ENCODE measurements at regions not wholly inside any gene's neighbourhood (a gene's known extent, or its start where the extent isn't known, plus 50 kb on each side); places are given as distances from the start of the nearest gene placed in this dataset.
"Not testable (repeated sequence)": the region's sequence is repeated elsewhere in the genome, so short reads cannot be mapped to it uniquely, and the experiment has no call there.

DNA sequence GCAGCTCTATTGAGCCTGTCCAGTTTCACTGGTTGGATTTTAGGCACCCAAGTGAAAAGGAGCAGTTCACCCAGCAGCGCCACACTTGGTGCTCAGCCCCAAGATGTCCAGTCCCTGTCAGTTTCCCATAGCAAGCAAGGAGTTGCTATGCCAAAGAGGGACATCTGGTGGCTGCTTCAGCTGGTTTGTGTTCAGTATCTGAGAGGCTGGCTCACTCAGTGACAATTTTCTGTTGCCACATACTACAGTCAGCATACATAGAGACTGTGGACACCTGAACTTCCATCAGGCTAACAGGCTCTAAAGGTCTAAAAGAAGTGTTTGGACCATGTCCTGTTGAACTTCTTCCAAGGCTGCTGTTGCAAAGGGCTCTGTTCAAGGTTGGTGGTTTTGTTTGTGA is 453.9 kb downstream of the RPIA start:
- TF ChIP-seq, protein P1, sequence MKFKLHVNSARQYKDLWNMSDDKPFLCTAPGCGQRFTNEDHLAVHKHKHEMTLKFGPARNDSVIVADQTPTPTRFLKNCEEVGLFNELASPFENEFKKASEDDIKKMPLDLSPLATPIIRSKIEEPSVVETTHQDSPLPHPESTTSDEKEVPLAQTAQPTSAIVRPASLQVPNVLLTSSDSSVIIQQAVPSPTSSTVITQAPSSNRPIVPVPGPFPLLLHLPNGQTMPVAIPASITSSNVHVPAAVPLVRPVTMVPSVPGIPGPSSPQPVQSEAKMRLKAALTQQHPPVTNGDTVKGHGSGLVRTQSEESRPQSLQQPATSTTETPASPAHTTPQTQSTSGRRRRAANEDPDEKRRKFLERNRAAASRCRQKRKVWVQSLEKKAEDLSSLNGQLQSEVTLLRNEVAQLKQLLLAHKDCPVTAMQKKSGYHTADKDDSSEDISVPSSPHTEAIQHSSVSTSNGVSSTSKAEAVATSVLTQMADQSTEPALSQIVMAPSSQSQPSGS (CRISPR knock-in tag; IDR thresholded peaks at IDR 0.05; ENCODE audit: borderline replicate concordance, low read depth) = not testable (repeated sequence)
- TF ChIP-seq, protein P2, sequence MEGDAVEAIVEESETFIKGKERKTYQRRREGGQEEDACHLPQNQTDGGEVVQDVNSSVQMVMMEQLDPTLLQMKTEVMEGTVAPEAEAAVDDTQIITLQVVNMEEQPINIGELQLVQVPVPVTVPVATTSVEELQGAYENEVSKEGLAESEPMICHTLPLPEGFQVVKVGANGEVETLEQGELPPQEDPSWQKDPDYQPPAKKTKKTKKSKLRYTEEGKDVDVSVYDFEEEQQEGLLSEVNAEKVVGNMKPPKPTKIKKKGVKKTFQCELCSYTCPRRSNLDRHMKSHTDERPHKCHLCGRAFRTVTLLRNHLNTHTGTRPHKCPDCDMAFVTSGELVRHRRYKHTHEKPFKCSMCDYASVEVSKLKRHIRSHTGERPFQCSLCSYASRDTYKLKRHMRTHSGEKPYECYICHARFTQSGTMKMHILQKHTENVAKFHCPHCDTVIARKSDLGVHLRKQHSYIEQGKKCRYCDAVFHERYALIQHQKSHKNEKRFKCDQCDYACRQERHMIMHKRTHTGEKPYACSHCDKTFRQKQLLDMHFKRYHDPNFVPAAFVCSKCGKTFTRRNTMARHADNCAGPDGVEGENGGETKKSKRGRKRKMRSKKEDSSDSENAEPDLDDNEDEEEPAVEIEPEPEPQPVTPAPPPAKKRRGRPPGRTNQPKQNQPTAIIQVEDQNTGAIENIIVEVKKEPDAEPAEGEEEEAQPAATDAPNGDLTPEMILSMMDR (IDR thresholded peaks at IDR 0.05) = not testable (repeated sequence)
- not testable (repeated sequence) for TF ChIP-seq CREM (CRISPR knock-in tag; IDR thresholded peaks at IDR 0.05); ZBTB21 (CRISPR knock-in tag; IDR thresholded peaks at IDR 0.05; ENCODE audit: borderline replicate concordance)
